Liver (tissue), 8 donors: ENCODE measurements at regions not wholly inside any gene's neighbourhood (a gene's known extent, or its start where the extent isn't known, plus 50 kb on each side); places are given as distances from the start of the nearest gene placed in this dataset.
A peak's percentile ranks its signal among the peaks of the same experiment; 100 is the strongest.

Experiments used
- DNase-seq: peaks from one replicate; pipeline ENCODE4 v3.0.0-alpha.2; 2017; ENCODE audit warnings: low spot score
- H3K27ac ChIP-seq, 2 donors: one replicate each; pipeline ENCODE4 v1.7.0; 2013; ENCODE audit warnings: inconsistent platforms in 2 of 2, low read length in 2 of 2, control low read depth in 1 of 2, low read depth in 1 of 2, mild to moderate bottlenecking in 1 of 2
- H3K27me3 ChIP-seq, 4 donors: one replicate each; pipeline versions ENCODE4 v1.6.1 to v1.7.0; 2013; ENCODE audit warnings: low read length in 3 of 4, inconsistent platforms in 1 of 4, mild to moderate bottlenecking in 1 of 4, moderate library complexity in 1 of 4; ENCODE audit not compliant: control insufficient read depth in 4 of 4, insufficient read depth in 4 of 4
- H3K36me3 ChIP-seq, 4 donors: one replicate each; pipeline versions ENCODE4 v1.6.1 to v1.7.0; 2013; ENCODE audit warnings: low read length in 3 of 4, mild to moderate bottlenecking in 3 of 4, low read depth in 1 of 4, moderate library complexity in 1 of 4; ENCODE audit not compliant: control insufficient read depth in 4 of 4, insufficient read depth in 3 of 4
- H3K4me1 ChIP-seq, 4 donors: one replicate each; pipeline versions ENCODE4 v1.6.1 to v1.7.0; 2013; ENCODE audit warnings: low read length in 3 of 4, mild to moderate bottlenecking in 3 of 4, moderate library complexity in 1 of 4; ENCODE audit not compliant: control insufficient read depth in 4 of 4, insufficient read depth in 4 of 4
- H3K4me3 ChIP-seq, 3 donors: one replicate each; pipeline versions ENCODE4 v1.6.1 to v1.7.0; 2013; ENCODE audit warnings: low read length in 3 of 3, control low read depth in 1 of 3, low read depth in 1 of 3, mild to moderate bottlenecking in 1 of 3
- H3K9ac ChIP-seq, 2 donors: one replicate each; pipeline ENCODE4 v1.7.0; 2013; ENCODE audit warnings: low read length in 2 of 2, mild to moderate bottlenecking in 2 of 2, moderate library complexity in 2 of 2, control low read depth in 1 of 2, low read depth in 1 of 2
- H3K9me3 ChIP-seq, 4 donors: one replicate each; pipeline versions ENCODE4 v1.6.1 to v1.7.0; 2013; ENCODE audit warnings: low read length in 3 of 4; ENCODE audit not compliant: control insufficient read depth in 4 of 4
- EGR1 ChIP-seq, 2 donors: IDR thresholded peaks; 2 replicates each; pipeline ENCODE4 v1.6.1; 2016 to 2018; ENCODE audit warnings: antibody characterized with exemption in 2 of 2, low read depth in 2 of 2
- FOXA1 ChIP-seq: IDR thresholded peaks from 2 replicates; pipeline ENCODE4 v1.6.1; 2016; ENCODE audit warnings: antibody characterized with exemption
- FOXA2 ChIP-seq: IDR thresholded peaks from 2 replicates; pipeline ENCODE4 v1.6.1; 2016; ENCODE audit warnings: antibody characterized with exemption
- GABPA ChIP-seq, 2 donors: IDR thresholded peaks in 1 of 2; conservative IDR thresholded peaks in 1 of 2; 2 replicates each; pipeline ENCODE4 v1.6.1; 2016; ENCODE audit warnings: antibody characterized with exemption in 2 of 2, mild to moderate bottlenecking in 1 of 2, moderate library complexity in 1 of 2
- HNF4A ChIP-seq, 2 donors: conservative IDR thresholded peaks; 2 replicates each; pipeline ENCODE4 v1.6.1; 2016; ENCODE audit warnings: antibody characterized with exemption in 2 of 2, mild to moderate bottlenecking in 2 of 2
- HNF4G ChIP-seq: IDR thresholded peaks from 2 replicates; pipeline ENCODE4 v1.6.1; 2016; ENCODE audit warnings: antibody characterized with exemption
- JUND ChIP-seq, 2 donors: IDR thresholded peaks; 2 replicates each; pipeline ENCODE4 v1.6.1; 2016; ENCODE audit warnings: antibody characterized with exemption in 2 of 2
- NR2F2 ChIP-seq: IDR thresholded peaks from 2 replicates; pipeline ENCODE4 v1.6.1; 2016; ENCODE audit warnings: antibody characterized with exemption
- RAD21 ChIP-seq, 2 donors: IDR thresholded peaks; 2 replicates each; pipeline ENCODE4 v1.6.1; 2016; ENCODE audit warnings: antibody characterized with exemption in 2 of 2, mild to moderate bottlenecking in 2 of 2
- RXRA ChIP-seq, 2 donors: IDR thresholded peaks; 2 replicates each; pipeline ENCODE4 v1.6.1; 2017 to 2018; ENCODE audit warnings: antibody characterized with exemption in 2 of 2, mild to moderate bottlenecking in 1 of 2
- SP1 ChIP-seq: IDR thresholded peaks from 2 replicates; pipeline ENCODE4 v1.6.1; 2018; ENCODE audit warnings: antibody characterized with exemption, mild to moderate bottlenecking
- TAF1 ChIP-seq: conservative IDR thresholded peaks from 2 replicates; pipeline ENCODE4 v1.6.1; 2016; ENCODE audit warnings: antibody characterized with exemption, mild to moderate bottlenecking
- YY1 ChIP-seq: IDR thresholded peaks from 2 replicates; pipeline ENCODE4 v1.6.1; 2016; ENCODE audit warnings: antibody characterized with exemption, mild to moderate bottlenecking
- WGBS: extraction: QIAGEN DNeasy Blood & Tissue Kit; methylation state at CpG from one replicate; pipeline ENCODE4 v1.1.7; 2013; 5-methylcytosine and 5-hydroxymethylcytosine counted together
- TF ChIP-seq, protein P1 (sequence below): fragments of 150-350 bp; IDR thresholded peaks from 2 replicates; pipeline ENCODE4 v1.5.1; 2017; ENCODE audit warnings: improper control_type of control experiment, low read depth, low read length; ENCODE audit not compliant: missing input control
- TF ChIP-seq, protein P2 (sequence below): IDR thresholded peaks from 2 replicates; pipeline ENCODE4 v1.6.1; 2016; ENCODE audit warnings: antibody characterized with exemption, mild to moderate bottlenecking
- TF ChIP-seq, protein P3 (sequence below): IDR thresholded peaks from 2 replicates; pipeline ENCODE4 v1.6.1; 2016; ENCODE audit warnings: antibody characterized with exemption
- donor health status: healthy.
- donor health status: healthy.
- donor health status: healthy.
- donor health status: healthy.
- donor health status: healthy.

DNA sequence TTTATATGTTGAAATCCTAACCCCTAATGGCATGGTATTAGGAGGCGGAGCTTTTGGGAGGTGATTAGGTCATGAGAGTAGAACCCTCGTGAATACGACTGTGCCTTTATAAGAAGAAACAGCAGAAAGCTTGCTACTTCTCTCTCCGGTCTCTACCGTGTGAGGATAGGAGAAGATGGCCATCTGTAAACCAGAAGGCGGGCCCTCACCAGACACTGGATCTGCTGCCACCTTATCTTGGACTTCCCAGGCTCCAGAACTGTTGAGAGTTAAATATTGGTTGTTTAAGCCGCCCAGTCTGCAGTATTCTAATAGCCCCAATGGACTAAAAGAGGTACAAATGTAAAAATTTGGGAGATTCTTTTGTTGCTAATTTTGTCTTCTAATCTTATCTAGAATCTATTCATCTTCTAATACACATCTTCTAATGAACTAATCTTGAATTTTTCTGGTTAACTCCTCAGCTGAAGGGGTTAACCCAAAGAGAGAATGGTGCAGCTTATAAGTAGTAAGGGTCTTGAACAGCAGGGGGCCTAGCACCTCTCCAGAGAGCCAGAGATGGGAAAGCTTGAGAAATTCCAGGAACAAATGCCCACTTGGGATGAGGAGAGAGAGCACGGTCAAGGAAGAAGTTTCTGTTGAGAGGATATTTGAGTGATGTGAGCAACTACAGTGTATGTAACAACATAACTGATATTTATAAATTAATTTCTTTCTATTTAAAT is 264.0 kb upstream of the GRIP1 start:
- Histone ChIP-seq H3K27me3 (no peaks in the 10 kb centered on the region), H3K9ac (no peak overlapping the region), H3K4me1 (no peaks in the 10 kb centered on the region), H3K36me3 (no peaks in the 10 kb centered on the region), H3K9me3 (no peaks in the 10 kb centered on the region), H3K27ac (no peak overlapping the region), H3K4me3 (no peak overlapping the region)
- TF ChIP-seq FOXA1 = no peak
- TF ChIP-seq NR2F2 = no peak
- TF ChIP-seq, protein P1, sequence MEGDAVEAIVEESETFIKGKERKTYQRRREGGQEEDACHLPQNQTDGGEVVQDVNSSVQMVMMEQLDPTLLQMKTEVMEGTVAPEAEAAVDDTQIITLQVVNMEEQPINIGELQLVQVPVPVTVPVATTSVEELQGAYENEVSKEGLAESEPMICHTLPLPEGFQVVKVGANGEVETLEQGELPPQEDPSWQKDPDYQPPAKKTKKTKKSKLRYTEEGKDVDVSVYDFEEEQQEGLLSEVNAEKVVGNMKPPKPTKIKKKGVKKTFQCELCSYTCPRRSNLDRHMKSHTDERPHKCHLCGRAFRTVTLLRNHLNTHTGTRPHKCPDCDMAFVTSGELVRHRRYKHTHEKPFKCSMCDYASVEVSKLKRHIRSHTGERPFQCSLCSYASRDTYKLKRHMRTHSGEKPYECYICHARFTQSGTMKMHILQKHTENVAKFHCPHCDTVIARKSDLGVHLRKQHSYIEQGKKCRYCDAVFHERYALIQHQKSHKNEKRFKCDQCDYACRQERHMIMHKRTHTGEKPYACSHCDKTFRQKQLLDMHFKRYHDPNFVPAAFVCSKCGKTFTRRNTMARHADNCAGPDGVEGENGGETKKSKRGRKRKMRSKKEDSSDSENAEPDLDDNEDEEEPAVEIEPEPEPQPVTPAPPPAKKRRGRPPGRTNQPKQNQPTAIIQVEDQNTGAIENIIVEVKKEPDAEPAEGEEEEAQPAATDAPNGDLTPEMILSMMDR = no peak
- TF ChIP-seq EGR1 (IDR thresholded peaks at IDR 0.05; ENCODE audit: low read depth in 2 of 2) = no peak
- TF ChIP-seq JUND (IDR thresholded peaks at IDR 0.05) = no peak
- TF ChIP-seq HNF4G = no peak
- TF ChIP-seq YY1 = no peak
- TF ChIP-seq, protein P2, sequence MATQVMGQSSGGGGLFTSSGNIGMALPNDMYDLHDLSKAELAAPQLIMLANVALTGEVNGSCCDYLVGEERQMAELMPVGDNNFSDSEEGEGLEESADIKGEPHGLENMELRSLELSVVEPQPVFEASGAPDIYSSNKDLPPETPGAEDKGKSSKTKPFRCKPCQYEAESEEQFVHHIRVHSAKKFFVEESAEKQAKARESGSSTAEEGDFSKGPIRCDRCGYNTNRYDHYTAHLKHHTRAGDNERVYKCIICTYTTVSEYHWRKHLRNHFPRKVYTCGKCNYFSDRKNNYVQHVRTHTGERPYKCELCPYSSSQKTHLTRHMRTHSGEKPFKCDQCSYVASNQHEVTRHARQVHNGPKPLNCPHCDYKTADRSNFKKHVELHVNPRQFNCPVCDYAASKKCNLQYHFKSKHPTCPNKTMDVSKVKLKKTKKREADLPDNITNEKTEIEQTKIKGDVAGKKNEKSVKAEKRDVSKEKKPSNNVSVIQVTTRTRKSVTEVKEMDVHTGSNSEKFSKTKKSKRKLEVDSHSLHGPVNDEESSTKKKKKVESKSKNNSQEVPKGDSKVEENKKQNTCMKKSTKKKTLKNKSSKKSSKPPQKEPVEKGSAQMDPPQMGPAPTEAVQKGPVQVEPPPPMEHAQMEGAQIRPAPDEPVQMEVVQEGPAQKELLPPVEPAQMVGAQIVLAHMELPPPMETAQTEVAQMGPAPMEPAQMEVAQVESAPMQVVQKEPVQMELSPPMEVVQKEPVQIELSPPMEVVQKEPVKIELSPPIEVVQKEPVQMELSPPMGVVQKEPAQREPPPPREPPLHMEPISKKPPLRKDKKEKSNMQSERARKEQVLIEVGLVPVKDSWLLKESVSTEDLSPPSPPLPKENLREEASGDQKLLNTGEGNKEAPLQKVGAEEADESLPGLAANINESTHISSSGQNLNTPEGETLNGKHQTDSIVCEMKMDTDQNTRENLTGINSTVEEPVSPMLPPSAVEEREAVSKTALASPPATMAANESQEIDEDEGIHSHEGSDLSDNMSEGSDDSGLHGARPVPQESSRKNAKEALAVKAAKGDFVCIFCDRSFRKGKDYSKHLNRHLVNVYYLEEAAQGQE = no peak
- TF ChIP-seq FOXA2 = no peak
- TF ChIP-seq RXRA (IDR thresholded peaks at IDR 0.05) = no peak
- no peak for TF ChIP-seq SP1
- no peak for TF ChIP-seq GABPA (IDR thresholded peaks at IDR 0.05 in 1 of 2, conservative IDR thresholded peaks at IDR 0.05 in 1 of 2)
- WGBS = 74% methylated on average over 8 of the region's 8 CpGs
- peak; percentile 36 for DNase-seq

DNA sequence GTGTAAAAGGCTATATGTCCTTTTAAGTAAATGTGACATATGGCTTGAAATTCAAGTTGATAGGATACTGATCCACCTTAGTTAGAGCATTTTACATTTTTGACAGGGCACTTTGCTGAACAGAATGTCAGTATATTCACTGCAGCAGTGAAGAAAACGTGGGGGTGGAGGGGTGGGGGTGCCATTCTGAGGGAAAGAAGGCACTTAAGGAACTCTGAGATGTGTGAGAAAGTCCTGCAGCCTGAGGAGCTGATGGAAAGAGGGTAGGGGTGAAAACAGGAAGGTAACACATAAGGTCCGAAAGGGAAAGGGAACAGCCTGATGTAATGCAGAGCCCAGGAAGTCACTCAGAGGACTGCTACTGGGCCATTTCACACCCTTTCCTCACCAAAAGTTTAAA is 265.5 kb upstream of the GRIP1 start:
- TF ChIP-seq YY1 (no peak), RAD21 (IDR thresholded peaks at IDR 0.05) (no peak), TAF1 (no peak), HNF4A (conservative IDR thresholded peaks at IDR 0.05) (no peak)
- TF ChIP-seq, protein P3, sequence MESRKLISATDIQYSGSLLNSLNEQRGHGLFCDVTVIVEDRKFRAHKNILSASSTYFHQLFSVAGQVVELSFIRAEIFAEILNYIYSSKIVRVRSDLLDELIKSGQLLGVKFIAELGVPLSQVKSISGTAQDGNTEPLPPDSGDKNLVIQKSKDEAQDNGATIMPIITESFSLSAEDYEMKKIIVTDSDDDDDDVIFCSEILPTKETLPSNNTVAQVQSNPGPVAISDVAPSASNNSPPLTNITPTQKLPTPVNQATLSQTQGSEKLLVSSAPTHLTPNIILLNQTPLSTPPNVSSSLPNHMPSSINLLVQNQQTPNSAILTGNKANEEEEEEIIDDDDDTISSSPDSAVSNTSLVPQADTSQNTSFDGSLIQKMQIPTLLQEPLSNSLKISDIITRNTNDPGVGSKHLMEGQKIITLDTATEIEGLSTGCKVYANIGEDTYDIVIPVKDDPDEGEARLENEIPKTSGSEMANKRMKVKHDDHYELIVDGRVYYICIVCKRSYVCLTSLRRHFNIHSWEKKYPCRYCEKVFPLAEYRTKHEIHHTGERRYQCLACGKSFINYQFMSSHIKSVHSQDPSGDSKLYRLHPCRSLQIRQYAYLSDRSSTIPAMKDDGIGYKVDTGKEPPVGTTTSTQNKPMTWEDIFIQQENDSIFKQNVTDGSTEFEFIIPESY = no peak
- WGBS = 36% methylated on average over 2 of the region's 2 CpGs
- H3K9ac ChIP-seq = no peak overlapping the region
- no peaks in the 10 kb centered on the region for H3K9me3 ChIP-seq
- no peaks in the 10 kb centered on the region for H3K36me3 ChIP-seq
- no peak for DNase-seq
- H3K27me3 ChIP-seq = no peaks in the 10 kb centered on the region
- no peak overlapping the region for H3K27ac ChIP-seq
- no peak overlapping the region for H3K4me3 ChIP-seq
- no peaks in the 10 kb centered on the region for H3K4me1 ChIP-seq
